ENCODE measurements at regions not wholly inside any gene's neighbourhood (a gene's known extent, or its start where the extent isn't known, plus 50 kb on each side); places are given as distances from the start of the nearest gene placed in this dataset.

GRCh38 chr13:50709058-50709457 is 134.4 kb downstream of the DLEU7 start:
- WGBS, 2 donors, result 85 to 88% methylated on average over 2 of the region's 2 CpGs
- no peak overlapping the region for H3K27ac ChIP-seq (ENCODE audit: low read depth in 2 of 2, low read length in 1 of 2)
- no peaks in the 10 kb centered on the region for H3K4me1 ChIP-seq (ENCODE audit: control insufficient read depth in 2 of 2, insufficient read depth in 2 of 2, low read length in 1 of 2)
- no peaks in the 10 kb centered on the region for H3K9me3 ChIP-seq (ENCODE audit: control insufficient read depth in 2 of 2, insufficient read depth in 1 of 2, low read depth in 1 of 2, low read length in 1 of 2)
- H3K4me3 ChIP-seq (ENCODE audit: low read depth in 1 of 2, low read length in 2 of 2), result no peak overlapping the region
- H3K27me3 ChIP-seq (ENCODE audit: control insufficient read depth in 1 of 2, insufficient read depth in 2 of 2, low read length in 2 of 2), result peaks cover 0 to 3% of the 10 kb centered on the region in 2 donors
- no peaks in the 10 kb centered on the region for H3K36me3 ChIP-seq (ENCODE audit: control insufficient read depth in 2 of 2, insufficient read depth in 2 of 2, low read length in 1 of 2)

- H3K27ac ChIP-seq (ENCODE audit: low read depth in 2 of 2, low read length in 1 of 2), result no peak overlapping the region
- 63 to 71% methylated on average over 6 of the region's 6 CpGs for WGBS, 2 donors
Observed at GRCh38 chr13:50711131-50711815, 132.2 kb downstream of the DLEU7 start.

GRCh38 chr13:50711996-50712395 is 131.5 kb downstream of the DLEU7 start:
- 74 to 75% methylated on average over 3 of the region's 3 CpGs for WGBS, 2 donors
- no peaks in the 10 kb centered on the region for H3K9me3 ChIP-seq (ENCODE audit: control insufficient read depth in 2 of 2, insufficient read depth in 1 of 2, low read depth in 1 of 2, low read length in 1 of 2)
- peaks cover 0 to 3% of the 10 kb centered on the region in 2 donors for H3K27me3 ChIP-seq (ENCODE audit: control insufficient read depth in 1 of 2, insufficient read depth in 2 of 2, low read length in 2 of 2)
- no peak overlapping the region for H3K4me3 ChIP-seq (ENCODE audit: low read depth in 1 of 2, low read length in 2 of 2)
- H3K27ac ChIP-seq (ENCODE audit: low read depth in 2 of 2, low read length in 1 of 2), result no peak overlapping the region
- no peaks in the 10 kb centered on the region for H3K36me3 ChIP-seq (ENCODE audit: control insufficient read depth in 2 of 2, insufficient read depth in 2 of 2, low read length in 1 of 2)
- no peaks in the 10 kb centered on the region for H3K4me1 ChIP-seq (ENCODE audit: control insufficient read depth in 2 of 2, insufficient read depth in 2 of 2, low read length in 1 of 2)

More at GRCh38 chr13:50711131-50711815, 132.2 kb downstream of the DLEU7 start:
- H3K4me3 ChIP-seq (ENCODE audit: low read depth in 1 of 2, low read length in 2 of 2), result no peak overlapping the region
- H3K27me3 ChIP-seq (ENCODE audit: control insufficient read depth in 1 of 2, insufficient read depth in 2 of 2, low read length in 2 of 2), result peaks cover 0 to 3% of the 10 kb centered on the region in 2 donors
- no peaks in the 10 kb centered on the region for H3K36me3 ChIP-seq (ENCODE audit: control insufficient read depth in 2 of 2, insufficient read depth in 2 of 2, low read length in 1 of 2)
- no peaks in the 10 kb centered on the region for H3K4me1 ChIP-seq (ENCODE audit: control insufficient read depth in 2 of 2, insufficient read depth in 2 of 2, low read length in 1 of 2)
- H3K9me3 ChIP-seq (ENCODE audit: control insufficient read depth in 2 of 2, insufficient read depth in 1 of 2, low read depth in 1 of 2, low read length in 1 of 2), result no peaks in the 10 kb centered on the region

- 74 to 77% methylated on average over 3 of the region's 3 CpGs for WGBS, 2 donors
Observed at GRCh38 chr13:50712456-50712855, 131.0 kb downstream of the DLEU7 start.

GRCh38 chr13:50712881-50713280 is 130.6 kb downstream of the DLEU7 start:
- Histone ChIP-seq H3K27ac (ENCODE audit: low read depth in 2 of 2, low read length in 1 of 2) (no peak overlapping the region), H3K4me3 (ENCODE audit: low read depth in 1 of 2, low read length in 2 of 2) (no peak overlapping the region), H3K9me3 (ENCODE audit: control insufficient read depth in 2 of 2, insufficient read depth in 1 of 2, low read depth in 1 of 2, low read length in 1 of 2) (no peaks in the 10 kb centered on the region), H3K36me3 (ENCODE audit: control insufficient read depth in 2 of 2, insufficient read depth in 2 of 2, low read length in 1 of 2) (no peaks in the 10 kb centered on the region), H3K4me1 (ENCODE audit: control insufficient read depth in 2 of 2, insufficient read depth in 2 of 2, low read length in 1 of 2) (no peaks in the 10 kb centered on the region), H3K27me3 (ENCODE audit: control insufficient read depth in 1 of 2, insufficient read depth in 2 of 2, low read length in 2 of 2) (peaks cover 0 to 3% of the 10 kb centered on the region in 2 donors)
- WGBS, 2 donors, result 91 to 93% methylated on average over 7 of the region's 7 CpGs

More at GRCh38 chr13:50712456-50712855, 131.0 kb downstream of the DLEU7 start:
- no peak overlapping the region for H3K27ac ChIP-seq (ENCODE audit: low read depth in 2 of 2, low read length in 1 of 2)
- no peak overlapping the region for H3K4me3 ChIP-seq (ENCODE audit: low read depth in 1 of 2, low read length in 2 of 2)
- no peaks in the 10 kb centered on the region for H3K4me1 ChIP-seq (ENCODE audit: control insufficient read depth in 2 of 2, insufficient read depth in 2 of 2, low read length in 1 of 2)
- no peaks in the 10 kb centered on the region for H3K36me3 ChIP-seq (ENCODE audit: control insufficient read depth in 2 of 2, insufficient read depth in 2 of 2, low read length in 1 of 2)
- H3K27me3 ChIP-seq (ENCODE audit: control insufficient read depth in 1 of 2, insufficient read depth in 2 of 2, low read length in 2 of 2), result peaks cover 0 to 3% of the 10 kb centered on the region in 2 donors
- no peaks in the 10 kb centered on the region for H3K9me3 ChIP-seq (ENCODE audit: control insufficient read depth in 2 of 2, insufficient read depth in 1 of 2, low read depth in 1 of 2, low read length in 1 of 2)

- 77 to 82% methylated on average over 12 of the region's 12 CpGs for WGBS, 2 donors
- H3K27ac ChIP-seq (ENCODE audit: low read depth in 2 of 2, low read length in 1 of 2), result peak overlapping the region in 1 of 2 donors; percentile 9
- peaks cover 0 to 3% of the 10 kb centered on the region in 2 donors for H3K27me3 ChIP-seq (ENCODE audit: control insufficient read depth in 1 of 2, insufficient read depth in 2 of 2, low read length in 2 of 2)
Observed at GRCh38 chr13:50713523-50714248, 129.8 kb downstream of the DLEU7 start.

GRCh38 chr13:50714891-50715290 is 128.6 kb downstream of the DLEU7 start:
- peaks cover 0 to 3% of the 10 kb centered on the region in 2 donors for H3K27me3 ChIP-seq (ENCODE audit: control insufficient read depth in 1 of 2, insufficient read depth in 2 of 2, low read length in 2 of 2)
- 94 to 96% methylated on average over 12 of the region's 12 CpGs for WGBS, 2 donors
- no peak overlapping the region for H3K4me3 ChIP-seq (ENCODE audit: low read depth in 1 of 2, low read length in 2 of 2)
- no peaks in the 10 kb centered on the region for H3K36me3 ChIP-seq (ENCODE audit: control insufficient read depth in 2 of 2, insufficient read depth in 2 of 2, low read length in 1 of 2)
- no peaks in the 10 kb centered on the region for H3K4me1 ChIP-seq (ENCODE audit: control insufficient read depth in 2 of 2, insufficient read depth in 2 of 2, low read length in 1 of 2)
- H3K27ac ChIP-seq (ENCODE audit: low read depth in 2 of 2, low read length in 1 of 2), result no peak overlapping the region
- H3K9me3 ChIP-seq (ENCODE audit: control insufficient read depth in 2 of 2, insufficient read depth in 1 of 2, low read depth in 1 of 2, low read length in 1 of 2), result no peaks in the 10 kb centered on the region

More at GRCh38 chr13:50713523-50714248, 129.8 kb downstream of the DLEU7 start:
- Histone ChIP-seq H3K36me3 (ENCODE audit: control insufficient read depth in 2 of 2, insufficient read depth in 2 of 2, low read length in 1 of 2) (no peaks in the 10 kb centered on the region), H3K9me3 (ENCODE audit: control insufficient read depth in 2 of 2, insufficient read depth in 1 of 2, low read depth in 1 of 2, low read length in 1 of 2) (no peaks in the 10 kb centered on the region), H3K4me1 (ENCODE audit: control insufficient read depth in 2 of 2, insufficient read depth in 2 of 2, low read length in 1 of 2) (no peaks in the 10 kb centered on the region), H3K4me3 (ENCODE audit: low read depth in 1 of 2, low read length in 2 of 2) (no peak overlapping the region)

- Histone ChIP-seq H3K4me1 (ENCODE audit: control insufficient read depth in 2 of 2, insufficient read depth in 2 of 2, low read length in 1 of 2) (no peaks in the 10 kb centered on the region), H3K9me3 (ENCODE audit: control insufficient read depth in 2 of 2, insufficient read depth in 1 of 2, low read depth in 1 of 2, low read length in 1 of 2) (no peaks in the 10 kb centered on the region), H3K27me3 (ENCODE audit: control insufficient read depth in 1 of 2, insufficient read depth in 2 of 2, low read length in 2 of 2) (peaks cover 0 to 3% of the 10 kb centered on the region in 2 donors), H3K27ac (ENCODE audit: low read depth in 2 of 2, low read length in 1 of 2) (peak overlapping the region; percentile 26 to 74), H3K36me3 (ENCODE audit: control insufficient read depth in 2 of 2, insufficient read depth in 2 of 2, low read length in 1 of 2) (no peaks in the 10 kb centered on the region), H3K4me3 (ENCODE audit: low read depth in 1 of 2, low read length in 2 of 2) (no peak overlapping the region)
- 91 to 93% methylated on average over 14 of the region's 14 CpGs for WGBS, 2 donors
Observed at GRCh38 chr13:50715402-50716146, 127.9 kb downstream of the DLEU7 start.

GRCh38 chr13:50720861-50721671 is 122.4 kb downstream of the DLEU7 start:
- WGBS, 2 donors, result 86 to 87% methylated on average over 8 of the region's 8 CpGs
- H3K4me1 ChIP-seq (ENCODE audit: control insufficient read depth in 2 of 2, insufficient read depth in 2 of 2, low read length in 1 of 2), result peaks cover 0 to 3% of the 10 kb centered on the region in 2 donors
- H3K9me3 ChIP-seq (ENCODE audit: control insufficient read depth in 2 of 2, insufficient read depth in 1 of 2, low read depth in 1 of 2, low read length in 1 of 2), result no peaks in the 10 kb centered on the region
- H3K27ac ChIP-seq (ENCODE audit: low read depth in 2 of 2, low read length in 1 of 2), result no peak overlapping the region
- H3K36me3 ChIP-seq (ENCODE audit: control insufficient read depth in 2 of 2, insufficient read depth in 2 of 2, low read length in 1 of 2), result no peaks in the 10 kb centered on the region
- H3K4me3 ChIP-seq (ENCODE audit: low read depth in 1 of 2, low read length in 2 of 2), result no peak overlapping the region
- no peaks in the 10 kb centered on the region for H3K27me3 ChIP-seq (ENCODE audit: control insufficient read depth in 1 of 2, insufficient read depth in 2 of 2, low read length in 2 of 2)
